Panc1 (cell line): ENCODE measurements at regions not wholly inside any gene's neighbourhood (a gene's known extent, or its start where the extent isn't known, plus 50 kb on each side); places are given as distances from the start of the nearest gene placed in this dataset.

Source experiments
- ATAC-seq: fragments of 200-7000 bp; cut with Tn5 transposase; 2 replicates; pipeline ENCODE4 v1.9.1; 2020; ENCODE audit warnings: mild to moderate bottlenecking, moderate library complexity
- BruUV-seq: library from RNA; stranded (reverse); fragments of 400-500 nt; replicated peaks from 2 replicates; lab custom pipeline; 2021; lab: Mats Ljungman, UMichigan
- CTCF ChIA-PET: fragments of 300-600 bp; sonication (Branson Sonifier 250); formaldehyde crosslinking; loops from one replicate; lab custom pipeline; 2022; ENCODE audit warnings: antibody characterized with exemption; lab: Charles Lee
- POLR2A ChIA-PET: fragments of 300-600 bp; sonication (Branson Sonifier 250); formaldehyde crosslinking; loops from one replicate; lab custom pipeline; 2022; ENCODE audit warnings: antibody characterized with exemption; lab: Charles Lee
- DNase-seq: peaks from one replicate; pipeline ENCODE4 v3.0.0-alpha.2; 2010; ENCODE audit warnings: low read depth, low spot score
- H3K27ac ChIP-seq: 2 replicates; pipeline ENCODE4 v1.5.1; 2011; ENCODE audit warnings: mild to moderate bottlenecking, low read length, inconsistent platforms
- H3K27me3 ChIP-seq: fragments of 200-500 bp; sonication (Bioruptor generic); 2 replicates; pipeline ENCODE4 v1.6.0; 2014; ENCODE audit warnings: low read length, inconsistent platforms; ENCODE audit not compliant: control insufficient read depth, insufficient read depth
- H3K36me3 ChIP-seq: fragments of 200-500 bp; sonication (Bioruptor generic); 2 replicates; pipeline ENCODE4 v1.5.1; 2014; ENCODE audit warnings: inconsistent platforms, mild to moderate bottlenecking, low read length, moderate library complexity; ENCODE audit not compliant: control insufficient read depth, insufficient read depth
- H3K4me1 ChIP-seq: 2 replicates; pipeline ENCODE4 v1.5.1; 2011; ENCODE audit warnings: inconsistent platforms, mild to moderate bottlenecking, low read length, moderate library complexity; ENCODE audit not compliant: control insufficient read depth, insufficient read depth
- H3K4me3 ChIP-seq, 2 experiments: 2 replicates each; pipeline ENCODE4 v1.5.1; 2011 to 2012; ENCODE audit warnings: low read depth in 2 of 2, low read length in 2 of 2, mild to moderate bottlenecking in 2 of 2, inconsistent platforms in 1 of 2, moderate library complexity in 1 of 2
- H3K9me3 ChIP-seq: fragments of 200-500 bp; sonication (Bioruptor generic); 2 replicates; pipeline ENCODE4 v1.5.1; 2014; ENCODE audit warnings: low read depth, mild to moderate bottlenecking, inconsistent platforms, low read length, moderate library complexity; ENCODE audit not compliant: control insufficient read depth, insufficient read depth
- CTCF ChIP-seq: fragments of 450-650 bp; IDR thresholded peaks from 2 replicates; pipeline ENCODE4 v1.5.1; 2017; ENCODE audit warnings: mild to moderate bottlenecking
- POLR2AphosphoS5 ChIP-seq: IDR thresholded peaks from 2 replicates; pipeline ENCODE4 v1.6.1; 2012; ENCODE audit warnings: mild to moderate bottlenecking, low read depth, low read length, moderate library complexity
- REST ChIP-seq, 2 experiments: IDR thresholded peaks; 2 replicates each; pipeline ENCODE4 v1.6.1; 2011 to 2012; ENCODE audit warnings: low read depth in 2 of 2, control low read depth in 1 of 2, low read length in 1 of 2, mild to moderate bottlenecking in 1 of 2, moderate library complexity in 1 of 2; ENCODE audit not compliant: insufficient read depth in 1 of 2
- SIN3A ChIP-seq: IDR thresholded peaks from 2 replicates; pipeline ENCODE4 v1.6.1; 2012; ENCODE audit warnings: low read depth, mild to moderate bottlenecking, low read length, moderate library complexity, borderline replicate concordance; ENCODE audit not compliant: insufficient read depth
- TCF7L2 ChIP-seq: IDR thresholded peaks from 2 replicates; pipeline ENCODE4 v1.6.1; 2011; ENCODE audit warnings: mild to moderate bottlenecking, low read depth, low read length, inconsistent platforms
- in situ Hi-C: cut with HindIII; loops from 2 replicates; pipeline ENCODE4 v1.10.0; 2016; ENCODE audit warnings: low sequenced_read_pairs, low pct_unique_long_range_greater_than_20kb
- intact Hi-C: fragments of 100-400 bp; cut with micrococcal nuclease; formaldehyde crosslinking; loops from one replicate; pipeline ENCODE4 v1.10.0; 2022; ENCODE audit not compliant: unreplicated experiment

- BruUV-seq = no TSS peak
- intact Hi-C loops = no loop called here
- H3K4me3 ChIP-seq = no peak overlapping the region
Observed at GRCh38 chr14:58752771-58753201, 115.0 kb downstream of the DACT1 start.

GRCh38 chr14:58755031-58755925, 117.5 kb downstream of the DACT1 start:
- no peak for ATAC-seq
- no peaks in the 10 kb centered on the region for H3K27me3 ChIP-seq
- no peak overlapping the region for H3K4me3 ChIP-seq
- intact Hi-C loops = no loop called here
- H3K27ac ChIP-seq = no peak overlapping the region
- CTCF ChIA-PET = no interaction called here
- no peaks in the 10 kb centered on the region for H3K9me3 ChIP-seq
- H3K36me3 ChIP-seq = no peaks in the 10 kb centered on the region
- TF ChIP-seq CTCF = no peak
- TF ChIP-seq REST (IDR thresholded peaks at IDR 0.05; ENCODE audit: insufficient read depth in 1 of 2, low read depth in 2 of 2, low read length in 1 of 2) = no peak
- TF ChIP-seq SIN3A = no peak
- TF ChIP-seq POLR2AphosphoS5 = no peak
- no peak for TF ChIP-seq TCF7L2
- BruUV-seq = no TSS peak
- POLR2A ChIA-PET = no interaction called here
- no peak for DNase-seq
- in situ Hi-C loops = no loop called here
- no peaks in the 10 kb centered on the region for H3K4me1 ChIP-seq

More at GRCh38 chr14:58752771-58753201, 115.0 kb downstream of the DACT1 start:
- no peak for DNase-seq
- no peak for TF ChIP-seq CTCF
- TF ChIP-seq TCF7L2 = no peak
- TF ChIP-seq SIN3A = no peak
- no peak for TF ChIP-seq POLR2AphosphoS5
- no peak for TF ChIP-seq REST (IDR thresholded peaks at IDR 0.05; ENCODE audit: insufficient read depth in 1 of 2, low read depth in 2 of 2, low read length in 1 of 2)
- Histone ChIP-seq H3K27ac (no peak overlapping the region), H3K9me3 (no peaks in the 10 kb centered on the region), H3K27me3 (no peaks in the 10 kb centered on the region), H3K4me1 (no peaks in the 10 kb centered on the region), H3K36me3 (no peaks in the 10 kb centered on the region)
- in situ Hi-C loops = no loop called here
- no peak for ATAC-seq
- POLR2A ChIA-PET = no interaction called here
- CTCF ChIA-PET = no interaction called here
